WTC11 (cell line): ENCODE measurements at regions not wholly inside any gene's neighbourhood (a gene's known extent, or its start where the extent isn't known, plus 50 kb on each side); places are given as distances from the start of the nearest gene placed in this dataset.

ENCODE experiments used
- ATF2 ChIP-seq: sonication (generic); formaldehyde crosslinking; IDR thresholded peaks from 2 replicates; pipeline ENCODE4 v1.8.1; 2022; ENCODE audit warnings: low read depth, missing genetic modification reagents, borderline replicate concordance
- CREB1 ChIP-seq: sonication (generic); formaldehyde crosslinking; IDR thresholded peaks from 2 replicates; pipeline ENCODE4 v1.8.0; 2023; ENCODE audit warnings: mild to moderate bottlenecking, missing genetic modification reagents
- CTCF ChIP-seq: fragments of 200-600 bp; IDR thresholded peaks from 2 replicates; pipeline ENCODE4 v1.8.0; 2022; ENCODE audit warnings: antibody characterized with exemption
- EMX1 ChIP-seq: fragments of 250-450 bp; sonication (Bioruptor Pico); IDR thresholded peaks from 2 replicates; pipeline ENCODE4 v1.8.0; 2021; ENCODE audit warnings: mild to moderate bottlenecking
- KAT7 ChIP-seq: sonication (generic); formaldehyde crosslinking; IDR thresholded peaks from 2 replicates; pipeline ENCODE4 v1.8.1; 2023; ENCODE audit warnings: missing genetic modification reagents, mild to moderate bottlenecking, borderline replicate concordance
- MAX ChIP-seq: sonication (generic); formaldehyde crosslinking; IDR thresholded peaks from 2 replicates; pipeline ENCODE4 v1.8.0; 2022; ENCODE audit warnings: mild to moderate bottlenecking, missing genetic modification reagents
- NR3C1 ChIP-seq: sonication (generic); formaldehyde crosslinking; conservative IDR thresholded peaks from 2 replicates; pipeline ENCODE4 v1.8.1; 2023; ENCODE audit warnings: low read depth, mild to moderate bottlenecking, missing genetic modification reagents
- TEAD4 ChIP-seq: sonication (generic); formaldehyde crosslinking; IDR thresholded peaks from 2 replicates; pipeline ENCODE4 v1.8.0; 2022; ENCODE audit warnings: mild to moderate bottlenecking, missing genetic modification reagents
- TP53 ChIP-seq: sonication (generic); formaldehyde crosslinking; IDR thresholded peaks from 2 replicates; pipeline ENCODE4 v1.8.1; 2023; ENCODE audit warnings: mild to moderate bottlenecking, missing genetic modification reagents

- TF ChIP-seq EMX1 (no peak), TEAD4 (no peak), TP53 (CRISPR knock-in tag) (no peak), NR3C1 (CRISPR knock-in tag) (no peak), CTCF (no peak), ATF2 (CRISPR knock-in tag) (no peak), CREB1 (CRISPR knock-in tag) (no peak), KAT7 (CRISPR knock-in tag) (no peak), MAX (CRISPR knock-in tag) (no peak)
These were observed 126.9 kb upstream of the HES1 start for GRCh38 chr3:194009019-194009418.
